ENCODE measurements at regions not wholly inside any gene's neighbourhood (a gene's known extent, or its start where the extent isn't known, plus 50 kb on each side); places are given as distances from the start of the nearest gene placed in this dataset.

- Mint-ChIP-seq H3K9me3 (ENCODE audit: unreplicated experiment) (no peaks in the 10 kb centered on the region), H3K4me3 (ENCODE audit: unreplicated experiment) (no peak overlapping the region), H3K27ac (ENCODE audit: unreplicated experiment) (no peak overlapping the region), H3K27me3 (ENCODE audit: unreplicated experiment) (no peaks in the 10 kb centered on the region), H3K4me1 (ENCODE audit: unreplicated experiment) (no peaks in the 10 kb centered on the region), H3K36me3 (ENCODE audit: low read depth, unreplicated experiment) (no peaks in the 10 kb centered on the region)
- TF ChIP-seq CTCF (IDR thresholded peaks at IDR 0.05; ENCODE audit: unreplicated experiment): no peak
- no peak for DNase-seq (ENCODE audit: low spot score)
Observed at GRCh38 chr1:30172757-30173156, 550.6 kb downstream of the MATN1 start.

- Mint-ChIP-seq H3K4me1 (ENCODE audit: unreplicated experiment) (no peaks in the 10 kb centered on the region), H3K27ac (ENCODE audit: unreplicated experiment) (no peak overlapping the region), H3K36me3 (ENCODE audit: low read depth, unreplicated experiment) (no peaks in the 10 kb centered on the region), H3K9me3 (ENCODE audit: unreplicated experiment) (no peaks in the 10 kb centered on the region), H3K27me3 (ENCODE audit: unreplicated experiment) (no peaks in the 10 kb centered on the region), H3K4me3 (ENCODE audit: unreplicated experiment) (no peak overlapping the region)
- TF ChIP-seq CTCF (IDR thresholded peaks at IDR 0.05; ENCODE audit: unreplicated experiment): no peak
- DNase-seq (ENCODE audit: low spot score): no peak
Observed at GRCh38 chr1:30172299-30172694, 551.1 kb downstream of the MATN1 start.

GRCh38 chr1:30171537-30172298 is 551.7 kb downstream of the MATN1 start:
- H3K9me3 Mint-ChIP-seq (ENCODE audit: unreplicated experiment): no peaks in the 10 kb centered on the region
- no peak for TF ChIP-seq CTCF (IDR thresholded peaks at IDR 0.05; ENCODE audit: unreplicated experiment)
- H3K27ac Mint-ChIP-seq (ENCODE audit: unreplicated experiment): no peak overlapping the region
- H3K36me3 Mint-ChIP-seq (ENCODE audit: low read depth, unreplicated experiment): no peaks in the 10 kb centered on the region
- H3K4me1 Mint-ChIP-seq (ENCODE audit: unreplicated experiment): no peaks in the 10 kb centered on the region
- no peak overlapping the region for H3K4me3 Mint-ChIP-seq (ENCODE audit: unreplicated experiment)
- DNase-seq (ENCODE audit: low spot score): no peak
- no peaks in the 10 kb centered on the region for H3K27me3 Mint-ChIP-seq (ENCODE audit: unreplicated experiment)

GRCh38 chr1:30169269-30169668 is 554.1 kb downstream of the MATN1 start:
- no peaks in the 10 kb centered on the region for H3K4me1 Mint-ChIP-seq (ENCODE audit: unreplicated experiment)
- peaks cover 4% of the 10 kb centered on the region for H3K9me3 Mint-ChIP-seq (ENCODE audit: unreplicated experiment)
- no peak for TF ChIP-seq CTCF (IDR thresholded peaks at IDR 0.05; ENCODE audit: unreplicated experiment)
- H3K4me3 Mint-ChIP-seq (ENCODE audit: unreplicated experiment): no peak overlapping the region
- H3K27ac Mint-ChIP-seq (ENCODE audit: unreplicated experiment): no peak overlapping the region
- no peak for DNase-seq (ENCODE audit: low spot score)
- H3K36me3 Mint-ChIP-seq (ENCODE audit: low read depth, unreplicated experiment): no peaks in the 10 kb centered on the region
- H3K27me3 Mint-ChIP-seq (ENCODE audit: unreplicated experiment): no peaks in the 10 kb centered on the region

GRCh38 chr1:30166174-30166573 is 557.2 kb downstream of the MATN1 start:
- no peak for TF ChIP-seq CTCF (IDR thresholded peaks at IDR 0.05; ENCODE audit: unreplicated experiment)
- Mint-ChIP-seq H3K27ac (ENCODE audit: unreplicated experiment) (no peak overlapping the region), H3K27me3 (ENCODE audit: unreplicated experiment) (no peaks in the 10 kb centered on the region), H3K36me3 (ENCODE audit: low read depth, unreplicated experiment) (no peaks in the 10 kb centered on the region), H3K9me3 (ENCODE audit: unreplicated experiment) (peaks cover 4% of the 10 kb centered on the region), H3K4me3 (ENCODE audit: unreplicated experiment) (no peak overlapping the region), H3K4me1 (ENCODE audit: unreplicated experiment) (no peaks in the 10 kb centered on the region)
- DNase-seq (ENCODE audit: low spot score): no peak

Data from endothelial cell (in vitro differentiated cells).